CD8-positive, alpha-beta memory T cell (primary cell): ENCODE measurements at regions not wholly inside any gene's neighbourhood (a gene's known extent, or its start where the extent isn't known, plus 50 kb on each side); places are given as distances from the start of the nearest gene placed in this dataset.

Source experiments
- CTCF ChIA-PET: fragments of 350-600 bp; sonication (Branson Sonifier 250); formaldehyde crosslinking; loops from one replicate; lab custom pipeline; 2021; ENCODE audit warnings: antibody characterized with exemption; lab: Charles Lee
- POLR2A ChIA-PET: fragments of 350-600 bp; sonication (Branson Sonifier 250); formaldehyde crosslinking; loops from one replicate; lab custom pipeline; 2021; ENCODE audit warnings: antibody characterized with exemption; lab: Charles Lee
- DNase-seq, 5 donors: peaks; one replicate each; pipeline versions ENCODE4 v3.0.0 to v3.0.0-alpha.2; 2020 to 2022; ENCODE audit warnings: mixed read lengths in 1 of 5
- H3K27ac ChIP-seq: one replicate; pipeline ENCODE4 v1.7.0; 2013; ENCODE audit warnings: low read depth, mild to moderate bottlenecking, low read length, moderate library complexity
- H3K27me3 ChIP-seq: 2 replicates; pipeline ENCODE4 v1.7.0; 2013; ENCODE audit warnings: low read length, mild to moderate bottlenecking; ENCODE audit not compliant: insufficient read depth, poor library complexity, severe bottlenecking
- H3K36me3 ChIP-seq: 2 replicates; pipeline ENCODE4 v1.7.0; 2013; ENCODE audit warnings: mild to moderate bottlenecking, low read length, moderate library complexity; ENCODE audit not compliant: insufficient read depth
- H3K4me1 ChIP-seq: 2 replicates; pipeline ENCODE4 v1.7.0; 2013; ENCODE audit warnings: mild to moderate bottlenecking, low read length, moderate library complexity; ENCODE audit not compliant: insufficient read depth
- H3K4me3 ChIP-seq: 2 replicates; pipeline ENCODE4 v1.7.0; 2013; ENCODE audit warnings: mild to moderate bottlenecking, low read length
- H3K9me3 ChIP-seq: 2 replicates; pipeline ENCODE4 v1.7.0; 2013; ENCODE audit warnings: mild to moderate bottlenecking, low read length
- H3K27ac Mint-ChIP-seq, 8 donors: one replicate each; pipeline ENCODE4 v1.8.0; 2020 to 2021; ENCODE audit warnings: mixed read lengths in 8 of 8, mild to moderate bottlenecking in 6 of 8, inconsistent platforms in 3 of 8, moderate library complexity in 3 of 8
- H3K27me3 Mint-ChIP-seq, 2 donors: one replicate each; pipeline ENCODE4 v1.8.0; 2020 to 2021; ENCODE audit warnings: mixed read lengths in 2 of 2, mild to moderate bottlenecking in 1 of 2, moderate library complexity in 1 of 2
- H3K36me3 Mint-ChIP-seq, 3 donors: one replicate each; pipeline ENCODE4 v1.8.0; 2020 to 2021; ENCODE audit warnings: mixed read lengths in 3 of 3, inconsistent platforms in 1 of 3, mild to moderate bottlenecking in 1 of 3
- H3K4me1 Mint-ChIP-seq, 3 donors: one replicate each; pipeline ENCODE4 v1.8.0; 2020 to 2021; ENCODE audit warnings: mixed read lengths in 3 of 3, inconsistent platforms in 1 of 3, mild to moderate bottlenecking in 1 of 3
- H3K4me3 Mint-ChIP-seq, 7 donors: one replicate each; pipeline ENCODE4 v1.8.0; 2020 to 2021; ENCODE audit warnings: mixed read lengths in 7 of 7, mild to moderate bottlenecking in 6 of 7, moderate library complexity in 4 of 7, inconsistent platforms in 2 of 7
- H3K9me3 Mint-ChIP-seq, 5 donors: one replicate each; pipeline ENCODE4 v1.8.0; 2020 to 2022; ENCODE audit warnings: mixed read lengths in 5 of 5, mild to moderate bottlenecking in 3 of 5, moderate library complexity in 2 of 5, inconsistent platforms in 1 of 5

DNA sequence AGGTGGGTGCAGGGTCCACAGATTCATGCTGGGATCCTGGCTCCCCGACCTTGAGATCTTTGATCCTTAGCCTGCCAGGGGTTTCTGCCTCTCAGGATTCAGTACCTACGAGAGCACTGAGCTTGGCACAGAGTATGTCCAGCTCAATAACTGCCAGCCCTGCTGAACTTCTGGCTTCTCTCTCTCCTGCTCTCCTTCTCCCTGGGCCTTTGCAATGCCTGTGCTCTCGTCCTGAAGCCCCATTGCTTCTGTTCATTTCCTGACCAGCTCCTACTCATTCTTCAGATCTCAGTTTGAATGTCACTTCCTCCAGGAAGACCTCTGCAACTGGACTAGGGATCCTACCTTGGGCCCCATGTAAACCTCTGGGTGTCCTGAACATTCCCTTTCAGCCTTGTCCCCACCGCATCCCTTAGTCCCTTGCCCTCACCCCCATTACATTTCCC is 113.8 kb upstream of the HAAO start:
- H3K4me3 ChIP-seq = no peak overlapping the region
- POLR2A ChIA-PET = no interaction called here
- DNase-seq = no peak
- no peaks in the 10 kb centered on the region for H3K4me1 Mint-ChIP-seq
- no peaks in the 10 kb centered on the region for H3K4me1 ChIP-seq
- H3K27me3 Mint-ChIP-seq = peaks cover 8 to 31% of the 10 kb centered on the region in 2 donors
- no peak overlapping the region for H3K27ac ChIP-seq
- peak overlapping the region in 1 of 8 donors; percentile 11 for H3K27ac Mint-ChIP-seq
- H3K36me3 ChIP-seq = no peaks in the 10 kb centered on the region
- H3K9me3 ChIP-seq = no peaks in the 10 kb centered on the region
- H3K9me3 Mint-ChIP-seq = no peaks in the 10 kb centered on the region
- H3K27me3 ChIP-seq = no peaks in the 10 kb centered on the region
- H3K4me3 Mint-ChIP-seq = no peak overlapping the region
- no peaks in the 10 kb centered on the region for H3K36me3 Mint-ChIP-seq
- CTCF ChIA-PET = no interaction called here

DNA sequence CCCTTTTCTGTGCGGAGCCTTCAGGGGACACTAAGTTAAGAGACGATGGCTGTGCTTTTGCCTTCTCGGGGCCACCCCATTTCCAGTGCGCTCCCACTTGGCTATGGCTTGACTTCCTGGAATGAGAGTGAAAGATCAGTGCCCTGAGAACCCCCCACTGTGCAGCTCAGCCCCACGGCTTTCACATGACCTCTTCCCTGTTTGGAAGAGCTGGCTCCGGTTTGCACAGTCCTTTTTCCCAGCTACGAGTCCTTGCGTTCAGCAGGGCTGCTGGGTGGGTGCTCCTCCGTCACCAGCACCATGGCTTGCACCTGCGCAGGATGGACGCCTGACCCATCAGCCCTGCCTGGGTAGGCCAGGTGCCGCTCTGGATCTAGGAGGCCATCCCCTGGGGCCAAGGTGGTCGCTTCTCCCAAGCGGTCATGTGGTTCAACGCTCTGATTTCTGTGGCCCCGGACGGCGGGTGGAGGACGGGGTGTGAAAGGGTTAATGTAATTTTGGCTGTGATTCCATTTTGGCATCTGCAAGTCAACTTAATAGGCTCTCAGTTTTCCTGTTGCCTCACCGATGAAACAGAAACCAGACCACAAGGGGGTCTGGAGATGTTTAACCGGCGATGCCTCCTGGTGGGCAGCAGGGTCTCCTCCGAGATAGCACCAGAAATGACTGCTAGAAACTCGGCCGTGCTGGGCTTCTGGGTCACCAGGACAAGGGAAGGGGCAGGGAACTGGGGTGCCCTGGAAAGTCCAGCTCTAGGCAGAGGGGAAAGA is 113.1 kb upstream of the HAAO start:
- no peak overlapping the region for H3K4me3 Mint-ChIP-seq
- Histone ChIP-seq H3K36me3 (no peaks in the 10 kb centered on the region), H3K9me3 (no peaks in the 10 kb centered on the region), H3K27me3 (no peaks in the 10 kb centered on the region), H3K4me1 (no peaks in the 10 kb centered on the region), H3K27ac (no peak overlapping the region), H3K4me3 (no peak overlapping the region)
- ChIA-PET POLR2A (no interaction called here), CTCF (no interaction called here)
- no peaks in the 10 kb centered on the region for H3K9me3 Mint-ChIP-seq
- H3K4me1 Mint-ChIP-seq = no peaks in the 10 kb centered on the region
- no peak for DNase-seq
- no peaks in the 10 kb centered on the region for H3K36me3 Mint-ChIP-seq
- H3K27me3 Mint-ChIP-seq = peaks cover 8 to 31% of the 10 kb centered on the region in 2 donors
- no peak overlapping the region for H3K27ac Mint-ChIP-seq

DNA sequence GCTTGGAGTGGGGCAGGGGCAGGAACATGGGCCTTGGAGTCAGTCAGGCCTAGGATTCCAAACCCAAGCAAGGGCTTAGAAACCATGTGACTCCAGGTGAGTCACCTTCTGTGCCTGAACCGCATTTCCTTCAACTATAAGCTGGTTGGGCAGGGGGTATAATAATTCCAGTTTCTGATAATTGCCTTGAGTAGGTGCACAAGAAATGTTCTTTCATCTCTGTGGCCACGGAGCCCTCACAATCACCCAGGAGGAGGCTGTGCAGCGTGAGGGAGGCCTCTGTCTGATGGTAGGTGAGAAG is 112.1 kb upstream of the HAAO start:
- ChIA-PET POLR2A (no interaction called here), CTCF (interaction anchor here (0.6 kb wide), 1 partner anchor 779 kb away, joined by 3 read pairs; no protein-coding TSS in a partner anchor)
- H3K36me3 ChIP-seq = no peaks in the 10 kb centered on the region
- Mint-ChIP-seq H3K4me1 (no peaks in the 10 kb centered on the region), H3K27me3 (peaks cover 6 to 34% of the 10 kb centered on the region in 2 donors), H3K4me3 (no peak overlapping the region), H3K9me3 (no peaks in the 10 kb centered on the region), H3K36me3 (no peaks in the 10 kb centered on the region), H3K27ac (no peak overlapping the region)
- no peaks in the 10 kb centered on the region for H3K27me3 ChIP-seq
- H3K27ac ChIP-seq = no peak overlapping the region
- H3K4me3 ChIP-seq = no peak overlapping the region
- no peaks in the 10 kb centered on the region for H3K4me1 ChIP-seq
- DNase-seq = no peak
- no peaks in the 10 kb centered on the region for H3K9me3 ChIP-seq

DNA sequence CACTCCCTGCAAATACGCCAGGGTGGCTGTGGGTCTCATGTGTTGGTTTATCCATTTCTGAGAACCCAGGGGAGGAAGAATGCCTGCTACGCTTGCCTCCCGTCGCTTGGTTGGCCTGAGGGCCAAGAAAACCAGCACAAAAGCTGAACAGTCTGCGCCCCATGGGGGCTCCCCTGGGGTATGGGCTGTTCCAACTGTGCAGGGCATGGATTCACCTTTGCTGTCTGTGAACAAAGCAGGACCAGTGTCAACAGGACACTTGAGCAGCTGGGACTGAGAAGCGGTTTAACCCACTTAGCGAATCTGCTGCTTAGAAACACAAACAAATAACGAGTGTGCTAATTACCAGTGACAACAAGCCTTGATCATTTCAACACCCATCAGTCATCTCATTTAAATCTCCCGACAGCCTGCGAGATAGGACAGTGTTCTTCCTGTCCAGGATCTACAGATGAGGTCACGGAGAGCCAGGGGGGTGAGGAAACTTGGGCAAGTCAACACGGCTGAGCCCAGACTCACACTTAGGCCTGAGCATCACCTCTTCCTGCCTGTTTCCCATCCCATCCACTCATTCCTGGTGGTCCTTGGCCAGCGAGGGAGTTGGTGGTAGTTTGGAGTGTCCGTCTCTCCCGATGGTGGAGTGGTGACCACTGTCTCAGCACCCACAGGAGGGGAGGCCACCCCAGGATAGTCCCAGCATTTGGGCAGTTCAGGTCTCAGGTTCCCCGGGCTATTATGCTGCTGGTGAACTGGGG is 111.6 kb upstream of the HAAO start:
- Mint-ChIP-seq H3K36me3 (no peaks in the 10 kb centered on the region), H3K27ac (no peak overlapping the region)
- CTCF ChIA-PET = no interaction called here

DNA sequence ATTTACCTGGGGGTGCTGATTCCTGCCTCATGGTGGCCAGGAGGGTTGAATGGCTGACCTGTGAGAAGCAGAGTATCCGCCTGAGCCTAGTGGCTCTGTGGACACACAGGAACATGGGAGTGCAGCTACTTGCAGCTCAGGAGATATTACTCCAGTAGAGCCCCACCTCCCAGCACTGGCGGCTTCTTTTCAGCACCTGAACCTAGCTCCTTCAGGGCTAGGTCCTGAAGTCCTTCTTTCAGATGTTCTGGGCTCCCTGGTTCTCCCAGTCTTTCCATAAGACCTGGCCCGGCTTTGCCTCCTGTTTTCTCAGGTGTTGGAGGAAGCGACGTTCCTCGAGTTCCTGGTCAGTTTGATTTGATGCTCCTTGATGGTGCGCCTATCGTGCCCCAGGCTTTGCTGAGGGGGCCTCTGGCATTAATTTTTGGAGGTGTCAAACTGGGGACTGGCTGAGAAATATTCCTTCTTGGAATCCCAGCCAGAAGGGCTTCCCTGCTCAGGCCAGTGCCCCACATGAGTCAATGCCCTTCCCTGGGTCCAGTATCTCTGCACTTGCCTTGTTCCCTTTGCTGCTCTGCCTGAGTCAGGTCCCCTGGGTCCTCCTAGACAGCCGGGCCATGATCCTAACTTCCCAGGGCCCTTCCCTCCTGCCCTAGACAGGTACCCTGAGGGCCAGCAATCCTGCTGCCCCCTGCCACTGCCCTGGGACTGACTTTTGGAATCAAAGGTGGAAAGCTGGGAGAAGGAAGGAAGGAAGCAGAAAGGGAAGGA is 110.7 kb upstream of the HAAO start:
- CTCF ChIA-PET = no interaction called here
- H3K36me3 Mint-ChIP-seq = no peaks in the 10 kb centered on the region
- no peak overlapping the region for H3K27ac Mint-ChIP-seq
- no peak overlapping the region for H3K4me3 ChIP-seq
- H3K4me3 Mint-ChIP-seq = no peak overlapping the region
- POLR2A ChIA-PET = no interaction called here
- no peaks in the 10 kb centered on the region for H3K4me1 ChIP-seq
- no peaks in the 10 kb centered on the region for H3K9me3 ChIP-seq
- H3K27ac ChIP-seq = no peak overlapping the region
- H3K36me3 ChIP-seq = no peaks in the 10 kb centered on the region
- H3K9me3 Mint-ChIP-seq = no peaks in the 10 kb centered on the region
- H3K4me1 Mint-ChIP-seq = no peaks in the 10 kb centered on the region
- no peak for DNase-seq
- peaks cover 6 to 30% of the 10 kb centered on the region in 2 donors for H3K27me3 Mint-ChIP-seq
- no peaks in the 10 kb centered on the region for H3K27me3 ChIP-seq

More for the DNA sequence above, 111.6 kb upstream of the HAAO start:
- Histone ChIP-seq H3K4me1 (no peaks in the 10 kb centered on the region), H3K27me3 (no peaks in the 10 kb centered on the region), H3K9me3 (no peaks in the 10 kb centered on the region), H3K4me3 (no peak overlapping the region), H3K27ac (no peak overlapping the region), H3K36me3 (no peaks in the 10 kb centered on the region)
- Mint-ChIP-seq H3K4me1 (no peaks in the 10 kb centered on the region), H3K9me3 (no peaks in the 10 kb centered on the region), H3K27me3 (peaks cover 6 to 34% of the 10 kb centered on the region in 2 donors), H3K4me3 (no peak overlapping the region)
- no peak for DNase-seq
- POLR2A ChIA-PET = no interaction called here

DNA sequence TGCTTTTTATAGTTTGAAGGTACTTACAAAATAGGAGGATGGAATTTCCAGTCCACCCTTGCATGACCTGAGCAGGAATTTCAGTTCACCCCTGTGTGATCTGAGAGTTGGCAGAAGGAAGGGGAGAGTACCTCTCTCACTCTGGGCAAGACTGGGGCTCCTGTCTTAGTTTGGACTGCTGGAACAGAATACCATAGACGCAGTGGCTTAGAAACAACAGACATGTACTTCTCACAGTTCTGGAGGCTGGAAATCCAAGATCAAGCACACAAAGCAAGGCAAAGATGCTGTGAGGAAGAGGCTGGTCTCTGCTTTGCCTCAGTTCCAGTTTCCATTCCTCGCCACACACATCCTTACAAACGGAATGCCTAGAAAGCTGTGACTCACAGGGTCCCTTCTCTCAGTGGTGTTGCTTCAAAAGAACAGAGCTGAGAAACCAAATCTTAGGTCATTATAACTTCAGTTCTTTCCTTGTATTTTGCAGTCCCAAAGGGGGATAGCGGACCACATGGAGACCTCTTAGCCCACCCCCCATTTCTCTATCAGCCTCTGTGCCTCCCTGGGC is 108.8 kb upstream of the HAAO start:
- Mint-ChIP-seq H3K27ac (no peak overlapping the region), H3K4me1 (no peaks in the 10 kb centered on the region), H3K4me3 (no peak overlapping the region), H3K27me3 (peaks cover 5 to 23% of the 10 kb centered on the region in 2 donors), H3K36me3 (no peaks in the 10 kb centered on the region), H3K9me3 (no peaks in the 10 kb centered on the region)
- H3K27ac ChIP-seq = no peak overlapping the region
- no peak overlapping the region for H3K4me3 ChIP-seq
- CTCF ChIA-PET = no interaction called here
- no peaks in the 10 kb centered on the region for H3K4me1 ChIP-seq
- POLR2A ChIA-PET = no interaction called here
- no peaks in the 10 kb centered on the region for H3K9me3 ChIP-seq
- H3K27me3 ChIP-seq = no peaks in the 10 kb centered on the region
- no peak for DNase-seq
- no peaks in the 10 kb centered on the region for H3K36me3 ChIP-seq

DNA sequence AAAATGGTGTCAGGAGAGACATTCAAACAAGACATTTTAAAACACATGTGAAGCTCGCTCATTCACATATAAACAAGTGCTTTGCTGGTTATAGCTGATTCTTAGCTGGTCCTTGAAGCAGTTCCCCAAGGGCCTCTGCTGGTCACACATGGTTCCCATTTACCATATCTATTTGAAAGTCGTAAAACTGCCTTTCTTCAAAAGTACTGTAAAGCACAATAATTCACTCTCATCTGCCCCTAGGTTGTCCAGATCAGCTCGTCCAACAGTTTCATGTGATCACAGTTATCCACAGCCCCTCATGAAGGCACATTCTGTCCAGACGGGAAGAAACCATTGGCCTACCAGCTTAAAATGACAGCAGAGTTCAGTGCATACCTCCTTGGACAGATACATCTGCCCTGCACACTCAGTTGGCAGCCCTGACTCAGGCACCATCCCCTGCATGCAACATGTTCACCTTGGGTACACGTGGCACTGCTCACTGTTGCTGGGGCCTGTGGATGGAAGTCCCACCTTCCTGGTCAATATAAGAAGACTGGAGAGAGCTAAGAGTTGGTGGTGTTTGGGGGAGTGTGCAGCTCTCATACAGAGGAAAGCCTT is 108.0 kb upstream of the HAAO start:
- H3K27ac ChIP-seq = no peak overlapping the region
- CTCF ChIA-PET = no interaction called here
- no peaks in the 10 kb centered on the region for H3K4me1 Mint-ChIP-seq

More for the DNA sequence above, 108.0 kb upstream of the HAAO start:
- H3K4me1 ChIP-seq = no peaks in the 10 kb centered on the region
- no peak overlapping the region for H3K4me3 ChIP-seq
- no peaks in the 10 kb centered on the region for H3K27me3 ChIP-seq
- peak overlapping the region in 1 of 8 donors; percentile 38 for H3K27ac Mint-ChIP-seq
- H3K27me3 Mint-ChIP-seq = peaks cover 4 to 16% of the 10 kb centered on the region in 2 donors
- H3K9me3 ChIP-seq = no peaks in the 10 kb centered on the region
- H3K4me3 Mint-ChIP-seq = no peak overlapping the region
- POLR2A ChIA-PET = no interaction called here
- no peaks in the 10 kb centered on the region for H3K36me3 Mint-ChIP-seq
- no peak for DNase-seq
- H3K36me3 ChIP-seq = no peaks in the 10 kb centered on the region
- H3K9me3 Mint-ChIP-seq = no peaks in the 10 kb centered on the region
